Testis (tissue), 2 donors: ENCODE measurements at regions not wholly inside any gene's neighbourhood (a gene's known extent, or its start where the extent isn't known, plus 50 kb on each side); places are given as distances from the start of the nearest gene placed in this dataset.
"Not testable (repeated sequence)": the region's sequence is repeated elsewhere in the genome, so short reads cannot be mapped to it uniquely, and the experiment has no call there.

Experiments used
- CTCF ChIP-seq, 3 experiments: fragments of 450-650 bp in 2 of 3; fragments of 200-600 bp in 1 of 3; sonication (generic) in 1 of 3; IDR thresholded peaks; one replicate each; pipeline ENCODE4 v1.5.1; 2016 to 2019; ENCODE audit warnings: antibody characterized with exemption in 3 of 3, mild to moderate bottlenecking in 2 of 3, moderate library complexity in 1 of 3
- POLR2A ChIP-seq: fragments of 450-650 bp; IDR thresholded peaks from one replicate; pipeline ENCODE4 v1.6.1; 2017; ENCODE audit warnings: antibody characterized with exemption, mild to moderate bottlenecking, moderate library complexity

GRCh38 chr2:95723627-95724210 is 131.9 kb downstream of the TRIM43 start:
- not testable (repeated sequence) for TF ChIP-seq POLR2A; CTCF (IDR thresholded peaks at IDR 0.05)
